A673 (cell line): ENCODE measurements at regions not wholly inside any gene's neighbourhood (a gene's known extent, or its start where the extent isn't known, plus 50 kb on each side); places are given as distances from the start of the nearest gene placed in this dataset.

Experiments
- BruUV-seq: library from RNA; stranded (reverse); fragments of 400-500 nt; replicated peaks from 2 replicates; lab custom pipeline; 2021; lab: Mats Ljungman, UMichigan
- CTCF ChIA-PET: fragments of 300-600 bp; sonication (Branson Sonifier 250); formaldehyde crosslinking; loops from one replicate; lab custom pipeline; 2022; ENCODE audit warnings: antibody characterized with exemption; lab: Charles Lee
- POLR2A ChIA-PET: fragments of 300-600 bp; sonication (Branson Sonifier 250); formaldehyde crosslinking; loops from one replicate; lab custom pipeline; 2022; ENCODE audit warnings: antibody characterized with exemption; ENCODE audit not compliant: low non-redundant PET; lab: Charles Lee
- DNase-seq: peaks from one replicate; pipeline ENCODE4 v3.0.0-alpha.2; 2015; ENCODE audit warnings: low spot score
- H3K27ac ChIP-seq: fragments of 200-600 bp; sonication (generic); 2 replicates; pipeline ENCODE4 v1.5.1; 2016; ENCODE audit warnings: mixed run types, low read depth, mild to moderate bottlenecking, mixed read lengths, antibody characterized with exemption, low read length; ENCODE audit not compliant: poor library complexity, severe bottlenecking
- H3K27me3 ChIP-seq: fragments of 200-600 bp; sonication (generic); replicated peaks from 2 replicates; pipeline ENCODE4 v1.6.1; 2017; ENCODE audit warnings: mixed run types, low read depth, mild to moderate bottlenecking, mixed read lengths, antibody characterized with exemption, low read length; ENCODE audit not compliant: insufficient read depth, poor library complexity
- H3K36me3 ChIP-seq: fragments of 200-600 bp; sonication (generic); 2 replicates; pipeline ENCODE4 v1.6.1; 2016; ENCODE audit warnings: mixed run types, mild to moderate bottlenecking, mixed read lengths, antibody characterized with exemption, low read length; ENCODE audit not compliant: insufficient read depth, poor library complexity, severe bottlenecking
- H3K4me1 ChIP-seq: fragments of 200-600 bp; sonication (generic); 2 replicates; pipeline ENCODE4 v1.6.1; 2017; ENCODE audit warnings: mixed run types, mild to moderate bottlenecking, mixed read lengths, antibody characterized with exemption, low read length; ENCODE audit not compliant: insufficient read depth, poor library complexity, severe bottlenecking
- H3K4me3 ChIP-seq: fragments of 200-600 bp; sonication (generic); 2 replicates; pipeline ENCODE4 v1.5.1; 2016; ENCODE audit warnings: low read depth, mixed run types, mild to moderate bottlenecking, mixed read lengths, low read length; ENCODE audit not compliant: poor library complexity, severe bottlenecking
- H3K9me3 ChIP-seq: fragments of 200-600 bp; sonication (generic); 2 replicates; pipeline ENCODE4 v1.6.1; 2016; ENCODE audit warnings: mixed run types, low read depth, mild to moderate bottlenecking, mixed read lengths, antibody characterized with exemption, low read length; ENCODE audit not compliant: poor library complexity, severe bottlenecking
- CTCF ChIP-seq: fragments of 300-800, 200-600 bp; sonication (generic); conservative IDR thresholded peaks from 2 replicates; pipeline ENCODE4 v1.5.1; 2017; ENCODE audit warnings: low read depth, mild to moderate bottlenecking, antibody characterized with exemption, low read length, moderate library complexity, mixed read lengths
- EZH2 ChIP-seq: fragments of 200-600 bp; sonication (generic); IDR thresholded peaks from 2 replicates; pipeline ENCODE4 v1.6.1; 2017; ENCODE audit warnings: borderline replicate concordance, low read depth, mild to moderate bottlenecking, mixed read lengths, antibody characterized with exemption, low read length; ENCODE audit not compliant: poor library complexity, severe bottlenecking
- intact Hi-C: fragments of 100-400 bp; cut with micrococcal nuclease; formaldehyde crosslinking; loops from one replicate; pipeline ENCODE4 v1.10.0; 2022; ENCODE audit not compliant: unreplicated experiment

- Histone ChIP-seq H3K4me1 (no peaks in the 10 kb centered on the region), H3K9me3 (no peaks in the 10 kb centered on the region), H3K36me3 (no peaks in the 10 kb centered on the region), H3K27me3 (no peaks in the 10 kb centered on the region), H3K27ac (no peak overlapping the region), H3K4me3 (no peak overlapping the region)
- ChIA-PET POLR2A (no interaction called here), CTCF (no interaction called here)
- DNase-seq = no peak
- TF ChIP-seq CTCF (no peak), EZH2 (no peak)
- BruUV-seq = no TSS peak
- intact Hi-C loops = no loop called here
These were observed 512.5 kb upstream of the LRRC7 start for GRCh38 chr1:69055194-69055593.

- Histone ChIP-seq H3K4me3 (no peak overlapping the region), H3K4me1 (no peaks in the 10 kb centered on the region), H3K27ac (no peak overlapping the region), H3K36me3 (no peaks in the 10 kb centered on the region), H3K9me3 (no peaks in the 10 kb centered on the region), H3K27me3 (no peaks in the 10 kb centered on the region)
- no TSS peak for BruUV-seq
- no peak for DNase-seq
- no peak for TF ChIP-seq CTCF
- TF ChIP-seq EZH2 = no peak
- CTCF ChIA-PET = no interaction called here
- POLR2A ChIA-PET = no interaction called here
- intact Hi-C loops = no loop called here
These were observed 509.3 kb upstream of the LRRC7 start for GRCh38 chr1:69058454-69058853.

- POLR2A ChIA-PET = no interaction called here
- TF ChIP-seq EZH2 = no peak
- no peak for TF ChIP-seq CTCF
- Histone ChIP-seq H3K27ac (no peak overlapping the region), H3K4me3 (no peak overlapping the region), H3K36me3 (no peaks in the 10 kb centered on the region), H3K27me3 (no peaks in the 10 kb centered on the region), H3K9me3 (no peaks in the 10 kb centered on the region), H3K4me1 (no peaks in the 10 kb centered on the region)
- BruUV-seq = no TSS peak
- CTCF ChIA-PET = no interaction called here
- intact Hi-C loops = loop anchor here (10.0 kb wide), 1 partner anchor 664 kb away; no protein-coding TSS in a partner anchor
- DNase-seq = no peak
These were observed 496.9 kb upstream of the LRRC7 start for GRCh38 chr1:69070660-69071373.
